ENCODE measurements at regions not wholly inside any gene's neighbourhood (a gene's known extent, or its start where the extent isn't known, plus 50 kb on each side); places are given as distances from the start of the nearest gene placed in this dataset.

- TF ChIP-seq POLR2A (IDR thresholded peaks at IDR 0.05; ENCODE audit: low read length) (no peak), GATA1 (IDR thresholded peaks at IDR 0.05; ENCODE audit: low read depth, low read length) (no peak)
These were observed 72.4 kb upstream of the NBEA start for GRCh38 chr13:34869696-34870095.

Data from erythroblast (primary cell).